GM19438 (cell line): ENCODE measurements at regions not wholly inside any gene's neighbourhood (a gene's known extent, or its start where the extent isn't known, plus 50 kb on each side); places are given as distances from the start of the nearest gene placed in this dataset.

ENCODE experiments used
- ATAC-seq: cut with Tn5 transposase; IDR thresholded peaks from one replicate; pipeline ENCODE4 v1.9.1; 2021; ENCODE audit warnings: low read depth; ENCODE audit not compliant: unreplicated experiment

DNA sequence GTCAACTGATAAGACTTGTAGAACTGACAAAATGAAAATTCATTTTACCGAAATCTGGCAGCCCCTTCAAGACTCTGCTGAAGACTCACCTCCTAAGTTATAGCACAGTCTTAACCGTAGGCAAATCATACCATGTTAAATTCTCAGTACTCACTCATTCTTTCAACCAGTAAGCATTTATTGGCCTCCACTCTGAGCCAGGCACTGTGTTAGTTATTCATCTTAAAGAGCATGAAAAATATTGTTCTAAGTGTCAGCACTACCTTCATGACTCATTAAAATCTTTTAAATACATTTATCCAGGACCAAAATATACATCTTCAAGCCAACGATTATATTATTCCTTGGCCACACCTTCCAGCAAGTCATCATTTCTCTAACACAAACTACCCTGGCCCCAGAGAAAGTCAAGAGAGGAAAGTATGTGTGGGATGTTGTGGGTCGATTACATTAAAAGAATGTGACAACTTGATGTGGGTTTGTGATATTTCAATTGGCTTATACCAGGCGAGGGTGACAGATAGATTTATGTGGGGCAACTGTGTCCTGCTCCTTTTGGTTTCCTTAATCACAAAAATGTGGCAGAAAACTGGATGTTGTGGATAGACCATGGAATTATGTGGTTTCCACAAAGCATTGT is 55.0 kb downstream of the TMEM30B start:
- ATAC-seq, result no peak

DNA sequence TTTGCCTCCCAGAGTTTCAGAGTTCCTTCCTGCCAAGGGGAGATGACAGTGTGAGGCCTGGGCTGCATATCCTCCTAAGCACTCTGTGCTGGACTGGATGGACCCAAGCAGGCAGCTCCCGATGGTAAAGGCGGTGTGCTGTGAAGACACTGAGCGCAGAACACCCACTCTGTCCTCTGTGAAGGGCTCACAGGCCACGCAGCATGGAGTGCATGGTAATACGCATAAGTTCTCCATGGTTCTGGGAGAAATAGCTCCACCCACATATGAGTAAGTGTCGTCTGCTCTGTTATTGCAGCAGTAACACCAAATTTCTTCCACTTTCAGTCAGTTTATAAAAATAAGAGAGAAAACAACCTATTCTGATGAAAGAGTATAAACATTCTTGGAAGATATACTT is 55.8 kb downstream of the TMEM30B start:
- ATAC-seq, result no peak

DNA sequence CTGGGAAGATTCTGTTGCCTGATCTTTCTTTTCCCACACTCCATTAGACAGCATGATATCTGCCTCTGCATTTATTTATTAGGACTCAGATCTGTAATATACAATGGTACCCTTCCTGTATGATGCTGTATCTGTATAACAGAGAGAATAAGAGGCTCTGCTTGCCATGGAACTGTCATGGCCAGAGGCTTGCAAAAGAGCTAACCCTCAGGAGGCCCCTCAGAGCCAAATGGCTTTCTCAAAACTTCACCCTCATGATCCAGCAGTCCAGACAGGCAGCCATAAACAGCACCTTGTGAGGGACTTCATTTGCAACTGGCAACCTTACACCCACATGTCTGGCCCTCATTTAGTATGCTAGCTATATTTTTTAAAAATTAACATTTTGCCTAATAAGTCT is 57.6 kb downstream of the TMEM30B start:
- no peak for ATAC-seq

DNA sequence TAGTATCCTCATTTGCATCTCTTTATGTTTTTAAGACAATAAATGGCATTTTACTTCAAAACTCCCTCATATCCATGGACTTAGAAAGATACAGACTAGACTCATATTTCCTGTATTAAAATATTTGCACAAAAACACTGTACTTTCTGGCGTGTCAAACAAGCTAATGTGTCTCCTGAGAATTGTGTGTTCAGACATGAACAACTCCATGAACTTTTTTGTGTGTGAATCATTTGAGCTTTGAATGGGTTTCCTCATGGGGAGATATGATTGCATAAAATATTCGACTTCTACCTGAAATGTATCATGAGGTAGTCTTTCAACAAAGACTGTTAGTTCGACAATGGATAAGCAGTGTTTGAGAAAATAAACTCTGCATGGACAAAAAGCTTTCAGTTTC is 58.8 kb downstream of the TMEM30B start:
- ATAC-seq, result no peak

DNA sequence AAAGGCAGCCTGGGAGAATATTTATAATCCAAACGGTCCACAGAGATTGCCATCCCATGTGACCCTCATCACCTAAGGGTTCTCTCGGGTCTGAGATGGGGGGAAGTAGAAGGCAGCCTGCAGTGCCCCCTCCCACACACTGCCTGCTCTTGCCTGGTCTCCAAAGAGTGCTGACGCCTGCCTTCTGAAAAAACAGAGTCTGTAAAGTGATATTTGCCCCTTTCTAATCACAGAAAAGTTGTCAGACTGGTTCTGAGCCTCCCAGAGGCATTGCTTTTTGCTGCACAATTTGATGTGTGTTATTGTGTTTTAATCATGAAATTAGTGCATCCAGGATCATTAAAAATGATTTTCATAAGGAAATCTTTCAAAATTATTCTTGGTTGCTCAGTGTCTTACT is 59.2 kb downstream of the TMEM30B start:
- no peak for ATAC-seq

DNA sequence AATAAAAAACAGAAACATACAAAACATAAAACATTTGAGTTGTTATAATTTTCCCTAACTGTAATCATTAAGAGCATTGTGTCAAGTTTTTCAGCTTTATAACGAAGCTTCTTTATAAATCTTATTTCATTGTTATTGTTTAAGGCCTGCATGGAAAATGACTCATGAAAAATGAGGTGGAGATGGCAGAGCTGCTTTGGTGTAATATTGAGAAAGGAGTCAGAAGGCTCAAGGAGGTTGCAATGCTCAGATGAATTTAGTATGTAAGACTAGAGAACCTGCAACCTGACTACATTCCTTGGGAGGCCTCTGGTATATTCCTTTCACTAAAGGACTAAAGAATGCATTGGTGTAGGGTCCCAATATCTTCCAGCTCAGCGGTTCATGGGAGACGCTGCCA is 61.5 kb downstream of the TMEM30B start:
- no peak for ATAC-seq

DNA sequence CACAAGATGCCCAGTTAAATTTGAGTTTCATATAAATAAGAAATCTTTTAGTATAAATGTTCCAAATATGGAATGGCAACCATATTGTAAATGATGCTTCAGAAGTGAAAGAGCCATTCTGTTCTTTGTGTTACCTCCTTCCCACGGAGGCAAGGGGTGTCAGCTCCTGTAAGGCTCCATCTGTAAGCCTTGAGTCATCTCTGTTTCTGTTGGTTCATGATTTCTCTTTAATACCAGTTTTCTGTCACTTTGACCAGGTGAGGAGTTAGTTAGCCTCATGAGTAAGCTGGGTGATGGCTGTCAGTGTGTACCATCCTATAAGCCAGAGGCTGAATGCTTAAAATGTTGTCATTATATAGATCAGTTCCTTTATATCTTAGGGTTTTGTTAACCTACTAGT is 61.9 kb downstream of the TMEM30B start:
- no peak for ATAC-seq

DNA sequence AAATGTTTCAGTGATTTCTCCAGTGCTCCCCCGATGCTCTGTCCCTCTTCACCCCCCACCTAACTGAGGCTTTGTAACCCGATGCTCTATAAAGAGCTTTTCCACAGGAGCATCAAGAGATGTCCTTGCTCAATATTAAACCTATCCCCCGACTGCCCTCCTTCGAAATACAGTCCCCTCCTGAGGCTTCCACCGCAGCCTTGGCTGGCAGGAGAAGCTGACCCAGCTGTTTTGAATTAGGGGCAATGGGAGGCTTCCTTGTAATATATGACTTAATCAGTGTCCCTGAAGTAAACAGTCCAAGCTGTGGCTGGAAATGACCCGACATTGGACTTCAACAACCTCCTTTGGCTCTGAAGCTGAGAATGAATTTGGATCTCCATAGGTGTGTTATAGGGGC is 62.4 kb downstream of the TMEM30B start:
- ATAC-seq, result no peak

DNA sequence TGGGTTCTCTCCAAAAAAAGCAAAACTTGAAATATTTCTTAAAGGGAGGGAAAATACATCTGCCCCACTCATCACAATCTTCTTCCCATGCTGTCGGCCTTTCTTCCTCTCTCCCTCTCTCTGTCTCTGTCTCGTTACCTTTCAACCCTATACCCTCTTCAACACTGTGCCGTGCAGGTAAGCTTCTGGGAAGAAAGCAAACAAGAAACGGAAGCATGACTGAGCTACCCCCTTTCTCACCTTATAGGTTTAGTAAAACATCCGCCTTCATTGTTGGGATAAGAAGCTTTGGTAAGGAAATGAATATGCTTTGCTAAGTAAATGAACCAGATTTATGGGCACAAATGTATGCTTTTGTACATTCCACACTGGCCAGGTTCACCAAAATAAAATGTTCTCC is 63.0 kb downstream of the TMEM30B start:
- ATAC-seq, result no peak

DNA sequence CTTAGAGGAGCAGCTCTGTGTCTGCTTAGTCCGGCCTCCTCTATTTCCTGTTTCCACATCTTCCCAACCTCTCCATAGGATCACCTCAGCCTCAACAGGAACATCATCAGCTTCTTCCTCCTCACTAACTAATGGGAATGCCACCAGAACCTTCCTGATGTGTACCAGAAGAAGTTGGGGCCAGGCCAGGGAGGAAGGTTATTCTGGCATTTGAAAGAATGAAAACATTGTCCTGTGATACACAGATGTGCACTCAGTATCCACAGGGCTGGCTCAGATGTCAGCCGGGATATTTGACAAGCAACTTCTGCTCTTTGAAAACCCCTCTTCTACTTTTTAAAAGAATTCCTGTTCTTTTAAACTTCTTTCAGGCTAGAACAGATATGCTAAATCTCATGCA is 63.6 kb downstream of the TMEM30B start:
- no peak for ATAC-seq

DNA sequence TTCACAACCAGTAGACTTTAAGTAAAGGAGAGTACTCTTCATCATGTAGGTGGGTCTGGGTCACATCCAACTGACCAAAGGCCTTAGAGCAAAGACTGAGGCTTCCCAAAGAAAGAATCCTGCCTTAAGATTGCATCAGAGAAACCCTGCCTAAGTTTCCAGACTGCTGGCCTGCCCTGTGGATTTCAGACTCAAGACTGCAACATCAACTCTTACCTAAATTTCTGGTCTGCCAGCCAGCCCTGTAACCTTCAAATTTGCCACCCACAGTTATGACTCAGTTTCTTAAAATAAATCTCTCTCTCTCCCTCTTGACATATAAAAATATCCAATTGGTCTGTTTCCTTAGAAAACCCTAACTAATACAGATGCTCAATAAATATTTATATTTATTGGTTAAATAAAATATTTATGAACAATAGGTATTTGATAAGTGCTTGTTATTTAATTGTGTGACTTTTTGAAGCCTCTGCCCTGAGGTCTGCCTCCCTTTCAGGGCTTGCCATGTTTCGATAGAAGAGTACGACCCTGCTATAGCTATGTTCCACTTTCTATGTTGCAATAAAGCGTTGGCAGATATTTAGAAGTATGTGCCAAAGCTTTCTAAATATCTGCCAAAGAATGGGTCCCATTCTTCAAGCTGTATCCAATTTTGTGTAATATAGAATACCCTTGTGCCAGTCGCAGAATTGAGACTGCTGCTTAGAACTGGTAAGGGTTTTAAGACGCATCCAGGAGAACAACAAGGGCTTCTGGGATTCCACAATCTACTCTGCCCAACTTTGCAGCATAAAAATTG is 65.7 kb downstream of the TMEM30B start:
- no peak for ATAC-seq

DNA sequence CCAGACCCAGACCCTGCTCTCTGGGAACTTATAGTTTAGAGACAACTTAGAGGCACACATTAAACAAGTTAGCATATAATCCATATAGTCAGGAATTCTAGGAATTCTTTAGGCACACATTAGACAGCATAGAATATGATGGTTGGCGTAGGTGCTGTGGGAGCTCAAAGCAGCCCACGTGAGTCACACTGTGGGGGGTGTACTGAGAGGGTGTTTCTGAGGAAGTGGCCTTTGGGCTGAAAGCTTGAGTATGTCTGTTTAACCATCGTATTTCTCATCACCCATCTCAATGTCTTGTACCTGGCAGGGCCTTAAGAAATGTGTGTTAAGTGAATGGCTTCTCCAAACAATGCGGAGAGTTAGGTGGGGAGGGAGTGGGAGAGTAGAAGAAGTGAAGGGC is 67.2 kb downstream of the TMEM30B start:
- no peak for ATAC-seq

DNA sequence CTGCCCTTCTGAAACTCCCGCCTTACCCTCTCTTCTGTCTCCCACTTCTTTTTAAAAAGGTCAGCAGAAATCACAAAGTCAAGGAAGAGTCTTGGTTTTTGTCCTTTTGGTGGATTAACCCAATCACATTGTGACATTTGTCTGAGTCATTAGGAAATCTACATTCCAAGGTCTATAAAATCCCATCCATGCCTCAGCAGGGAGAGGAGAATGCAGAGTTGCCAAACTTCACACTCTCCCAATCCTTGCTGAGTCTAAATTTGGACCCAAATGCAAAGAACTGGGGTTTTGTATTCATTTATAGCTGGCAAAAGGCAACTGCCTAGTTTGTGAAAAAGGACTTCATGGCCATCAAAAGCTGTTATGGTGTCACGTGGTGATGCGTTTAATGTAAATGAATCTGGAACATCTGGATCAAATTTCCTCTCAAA is 67.9 kb downstream of the TMEM30B start:
- no peak for ATAC-seq

DNA sequence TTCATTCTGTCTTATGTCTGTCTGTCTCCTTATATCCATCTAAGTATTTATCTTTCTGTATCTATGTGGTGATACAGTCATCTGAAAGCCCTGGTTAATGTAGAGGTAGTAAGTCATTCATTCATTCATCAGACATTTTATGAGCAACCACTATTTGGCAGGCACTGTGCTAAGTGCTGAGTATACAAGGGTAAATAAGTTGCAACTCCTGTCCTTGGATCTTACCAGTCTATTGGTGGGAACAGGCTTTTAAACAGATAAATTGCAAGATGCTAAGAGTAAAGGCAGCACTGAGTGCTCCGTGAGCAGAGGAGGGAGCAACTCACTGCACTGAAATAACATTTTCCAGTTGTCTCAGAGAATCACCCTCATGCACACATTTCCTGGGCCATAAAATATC is 68.6 kb downstream of the TMEM30B start:
- ATAC-seq, result no peak

DNA sequence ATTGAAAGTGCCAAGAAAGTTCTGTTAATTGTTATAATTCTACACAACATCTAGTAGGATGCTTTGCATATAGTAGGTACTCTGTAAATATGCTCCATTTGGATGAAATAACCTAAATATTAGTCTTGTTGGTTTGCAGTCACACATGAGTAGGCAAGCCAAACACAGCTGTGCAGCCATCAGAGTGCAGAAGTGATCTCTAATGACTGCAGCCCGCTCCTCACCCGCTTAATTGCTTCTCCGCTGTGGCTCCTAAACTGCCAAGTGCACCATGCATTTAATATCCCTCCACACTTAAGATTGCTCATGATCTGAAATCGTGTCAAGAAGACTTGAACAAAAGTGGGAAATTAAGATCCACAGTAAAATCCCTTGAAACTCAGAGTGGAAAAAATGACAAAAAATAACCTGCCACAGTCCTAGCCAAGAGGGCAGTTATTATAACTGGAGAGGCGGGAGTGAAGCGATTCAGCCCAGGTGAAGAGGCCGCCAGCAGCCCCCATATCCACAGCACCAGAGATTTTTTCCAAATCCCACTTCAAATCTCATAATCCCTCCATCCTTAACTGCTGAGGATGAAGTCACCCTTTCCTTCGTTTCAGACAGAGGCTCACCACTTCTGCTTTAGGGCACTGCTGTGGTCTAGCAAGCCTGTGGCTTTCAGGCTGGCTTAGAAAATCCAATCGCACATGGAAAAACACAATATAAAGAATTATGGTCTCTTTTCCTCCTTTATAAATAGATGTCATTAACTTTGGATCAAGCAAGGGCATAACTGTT is 69.5 kb downstream of the TMEM30B start:
- no peak for ATAC-seq

DNA sequence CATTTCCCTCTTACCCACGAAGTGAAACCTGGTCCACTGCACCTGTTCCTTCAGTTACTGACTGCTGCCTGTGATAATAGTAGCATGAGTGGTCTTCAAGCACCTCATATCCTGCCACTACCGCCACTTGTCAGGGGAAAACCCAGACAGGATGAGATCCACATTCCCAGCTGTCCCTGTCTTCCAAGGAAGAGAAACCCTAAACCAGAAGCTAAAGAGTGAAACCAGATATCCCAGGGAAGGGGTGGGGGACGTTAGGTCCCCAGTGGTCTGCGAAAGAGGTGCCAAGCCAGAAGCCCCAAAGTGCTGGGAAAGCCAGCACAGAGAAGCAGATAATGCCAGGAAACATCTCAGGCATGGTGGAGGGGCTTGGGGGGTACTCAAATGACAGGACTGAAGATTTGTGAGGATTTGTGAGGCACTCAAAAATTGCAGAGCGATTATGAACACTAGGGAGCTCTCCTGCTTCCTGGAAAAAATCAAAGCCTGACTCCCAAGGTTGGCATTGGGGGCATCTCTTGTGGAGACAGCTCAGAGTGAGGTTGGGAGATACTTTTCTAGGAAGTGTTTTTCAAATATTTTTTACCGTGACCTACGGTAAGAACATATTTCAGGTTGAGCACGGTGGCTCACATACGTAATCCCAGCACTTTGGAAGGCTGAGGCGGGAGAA is 77.9 kb downstream of the TMEM30B start:
- ATAC-seq, result no peak

DNA sequence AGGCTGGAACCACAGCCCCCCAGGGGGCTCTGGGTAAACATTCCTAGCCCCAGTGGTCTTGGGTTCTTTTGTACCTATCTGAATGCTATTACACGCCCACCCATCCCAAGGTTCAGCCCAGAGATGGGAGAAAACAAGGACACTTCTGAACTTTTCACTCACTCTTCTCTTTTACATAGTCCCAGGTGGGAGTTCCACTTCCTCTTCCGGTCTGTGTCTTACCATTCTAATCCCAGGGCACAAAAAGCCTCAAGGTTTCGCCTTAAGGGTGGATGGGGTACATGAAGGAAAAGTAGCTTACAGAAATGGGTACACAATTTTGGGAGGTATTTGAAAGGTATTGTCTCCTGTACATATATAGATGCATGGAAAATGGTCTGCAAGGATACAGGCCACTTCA is 79.0 kb downstream of the TMEM30B start:
- no peak for ATAC-seq

DNA sequence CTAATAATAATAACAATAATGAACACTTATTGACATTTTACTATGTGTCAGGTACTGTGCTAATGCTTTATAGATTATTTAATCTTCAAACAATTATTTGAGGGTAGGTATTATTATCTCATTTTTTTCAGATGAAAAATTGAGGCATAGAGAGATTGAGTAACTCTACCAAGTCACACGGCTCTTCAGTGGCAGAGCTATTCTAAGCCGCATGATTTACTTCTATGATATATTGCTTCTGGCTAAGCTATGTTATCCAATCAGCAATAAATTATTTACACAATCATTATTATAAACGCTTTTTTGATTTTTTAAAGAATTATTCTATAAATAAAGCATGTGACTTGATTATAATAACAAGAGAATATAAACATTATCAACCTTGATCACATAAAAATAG is 80.0 kb downstream of the TMEM30B start:
- ATAC-seq, result no peak

DNA sequence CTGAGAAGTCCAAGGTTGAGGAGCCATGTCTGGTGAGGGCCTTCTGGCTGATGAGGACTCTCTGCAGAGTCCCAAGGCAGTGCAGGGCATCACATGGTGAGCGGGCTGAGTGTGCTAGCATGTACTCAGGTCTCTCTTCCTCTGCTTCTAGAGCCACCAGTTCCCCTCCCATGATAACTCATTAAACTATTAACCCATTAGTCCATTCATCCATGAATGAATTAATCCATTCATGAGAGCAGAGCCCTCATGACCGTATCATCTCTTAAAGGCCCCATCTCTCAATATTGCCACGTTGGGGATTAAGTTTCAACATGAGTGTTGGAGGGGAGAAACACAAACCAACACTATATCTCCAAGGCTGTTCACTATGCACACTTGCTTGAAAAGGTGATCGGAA is 83.7 kb downstream of the TMEM30B start:
- ATAC-seq, result no peak

DNA sequence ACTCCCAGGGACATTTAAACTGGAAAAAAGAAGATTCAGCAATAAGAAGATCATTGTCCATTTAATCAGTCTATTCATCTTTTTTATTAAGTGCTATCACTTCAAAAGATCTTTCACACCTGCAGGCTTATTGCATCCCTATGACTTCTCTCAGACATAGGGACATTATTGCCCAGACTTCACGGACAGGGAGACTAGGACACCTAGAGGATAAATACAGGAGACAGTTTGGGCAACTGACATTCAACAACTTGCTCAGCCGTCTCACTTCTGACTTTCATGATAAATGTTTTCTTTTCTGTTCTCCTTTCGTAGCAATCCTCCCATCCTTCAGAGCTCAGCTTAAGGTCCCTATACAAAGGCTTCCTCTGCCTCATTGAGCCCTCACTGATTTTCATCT is 84.3 kb downstream of the TMEM30B start:
- ATAC-seq, result no peak

DNA sequence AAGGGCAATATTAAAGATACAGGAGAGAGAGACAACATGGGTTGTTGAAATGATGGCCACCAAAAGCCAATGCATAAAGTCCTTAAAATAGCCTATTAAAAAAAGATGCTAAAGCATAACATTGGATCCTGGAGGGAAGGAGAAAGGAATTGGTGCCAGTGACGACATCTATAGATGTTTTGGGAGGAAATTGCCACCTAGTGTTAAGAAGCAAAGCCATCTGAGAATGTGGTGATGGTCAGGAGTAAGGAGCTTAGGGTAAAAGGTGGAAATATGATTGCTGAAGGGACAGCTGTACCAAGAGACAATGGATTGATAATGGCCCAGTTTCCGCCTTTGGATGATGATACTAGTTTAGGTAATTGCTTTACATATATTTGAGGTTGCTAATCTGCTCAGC is 85.1 kb downstream of the TMEM30B start:
- no peak for ATAC-seq
